NAMALWA (cell line): ENCODE measurements at regions not wholly inside any gene's neighbourhood (a gene's known extent, or its start where the extent isn't known, plus 50 kb on each side); places are given as distances from the start of the nearest gene placed in this dataset.
"Not testable (repeated sequence)": the region's sequence is repeated elsewhere in the genome, so short reads cannot be mapped to it uniquely, and the experiment has no call there.

Experiments
- DNase-seq: peaks from one replicate; pipeline ENCODE4 v3.0.0-alpha.2; 2015; ENCODE audit warnings: low spot score

GRCh38 chrX:1903236-1903935, 288.5 kb downstream of the ASMT start:
- no peak for DNase-seq

- no peak for DNase-seq
These were observed 289.9 kb downstream of the ASMT start for GRCh38 chrX:1904663-1905218.

GRCh38 chrX:1906028-1906427, 291.2 kb downstream of the ASMT start:
- DNase-seq, result no peak

GRCh38 chrX:1908996-1909395, 294.1 kb downstream of the ASMT start:
- not testable (repeated sequence) for DNase-seq

- DNase-seq, result no peak
These were observed 294.8 kb downstream of the ASMT start for GRCh38 chrX:1909419-1910206.

- DNase-seq, result no peak
These were observed 295.3 kb downstream of the ASMT start for GRCh38 chrX:1910207-1910470.

GRCh38 chrX:1911401-1912128, 296.7 kb downstream of the ASMT start:
- no peak for DNase-seq

GRCh38 chrX:1912193-1912592, 297.3 kb downstream of the ASMT start:
- no peak for DNase-seq

GRCh38 chrX:1914606-1915365, 299.9 kb downstream of the ASMT start:
- no peak for DNase-seq

GRCh38 chrX:1918780-1919179, 303.9 kb downstream of the ASMT start:
- DNase-seq, result no peak

- DNase-seq, result no peak
These were observed 310.2 kb downstream of the ASMT start for GRCh38 chrX:1925053-1925481.

- no peak for DNase-seq
These were observed 313.9 kb downstream of the ASMT start for GRCh38 chrX:1928805-1929204.

GRCh38 chrX:1932231-1932630, 317.4 kb downstream of the ASMT start:
- no peak for DNase-seq

GRCh38 chrX:1933964-1934363, 319.1 kb downstream of the ASMT start:
- no peak for DNase-seq

GRCh38 chrX:1935805-1936204, 320.9 kb downstream of the ASMT start:
- no peak for DNase-seq

- no peak for DNase-seq
These were observed 323.3 kb downstream of the ASMT start for GRCh38 chrX:1938190-1938589.

- DNase-seq, result no peak
These were observed 326.5 kb downstream of the ASMT start for GRCh38 chrX:1941321-1941720.

GRCh38 chrX:1945879-1946278, 331.0 kb downstream of the ASMT start:
- DNase-seq, result no peak

GRCh38 chrX:1946974-1947373, 332.1 kb downstream of the ASMT start:
- no peak for DNase-seq
